K562 (cell line): ENCODE measurements at regions not wholly inside any gene's neighbourhood (a gene's known extent, or its start where the extent isn't known, plus 50 kb on each side); places are given as distances from the start of the nearest gene placed in this dataset.

ENCODE experiments used
- CBX8 ChIP-seq: fragments of 200-600 bp; sonication (generic); IDR thresholded peaks from 2 replicates; pipeline ENCODE4 v1.6.1; 2012; ENCODE audit warnings: borderline replicate concordance, mixed run types, low read depth, mild to moderate bottlenecking, moderate library complexity, mixed read lengths, low read length, control low read depth, inconsistent platforms; ENCODE audit not compliant: poor library complexity, severe bottlenecking; ENCODE audit errors: extremely low read depth
- ZFPM2 ChIP-seq: fragments of 250-450 bp; sonication (Bioruptor Pico); IDR thresholded peaks from 2 replicates; pipeline ENCODE4 v1.5.1; 2022; ENCODE audit warnings: mild to moderate bottlenecking
- ZNF175 ChIP-seq: fragments of 200-800 bp; sonication (Bioruptor generic); IDR thresholded peaks from 2 replicates; pipeline ENCODE4 v1.6.1; 2016; ENCODE audit warnings: low read depth, mild to moderate bottlenecking, missing genetic modification characterization, missing compliant biosample characterization
- TF ChIP-seq, protein P1 (sequence below): fragments of 450-650 bp; IDR thresholded peaks from 2 replicates; pipeline ENCODE4 v1.6.1; 2016; ENCODE audit warnings: mild to moderate bottlenecking, moderate library complexity
- TF ChIP-seq, protein P2 (sequence below): fragments of 250-450 bp; sonication (Bioruptor Pico); IDR thresholded peaks from 2 replicates; pipeline ENCODE4 v1.4.0; 2020; ENCODE audit warnings: mild to moderate bottlenecking
- TF ChIP-seq, protein P3 (sequence below): sonication (generic); formaldehyde crosslinking; IDR thresholded peaks from 2 replicates; pipeline ENCODE4 v1.9.0; 2022; ENCODE audit warnings: mild to moderate bottlenecking, missing genetic modification reagents

DNA sequence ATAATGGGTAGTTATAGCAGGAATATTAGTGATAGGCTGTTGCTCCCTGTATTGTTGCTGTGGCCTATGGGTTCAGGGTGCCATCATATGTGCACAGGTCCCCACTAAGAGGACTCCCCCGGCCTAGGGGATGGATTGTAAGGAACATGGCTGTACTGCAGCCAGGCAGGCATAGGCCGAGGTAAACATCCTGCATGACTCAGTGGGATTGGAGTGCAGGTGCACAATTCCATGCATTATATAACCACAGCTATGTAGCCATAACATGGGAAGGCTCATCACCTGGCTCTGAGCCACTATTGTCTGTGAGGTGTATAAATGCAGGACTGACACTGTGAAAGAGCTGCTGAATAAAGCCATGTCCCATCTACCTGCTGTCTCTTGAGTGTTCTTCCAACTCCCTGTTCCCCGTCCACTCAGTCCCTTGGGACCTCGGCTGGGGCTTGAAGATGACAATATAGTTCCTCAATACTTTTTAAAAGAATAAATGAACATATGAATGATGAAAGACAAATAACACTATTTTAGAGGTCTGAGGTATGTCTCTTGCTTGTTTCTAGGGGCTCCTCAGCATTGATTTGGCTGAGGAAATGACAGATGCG, 425.2 kb downstream of the IDS start (continued):
- TF ChIP-seq, protein P1, sequence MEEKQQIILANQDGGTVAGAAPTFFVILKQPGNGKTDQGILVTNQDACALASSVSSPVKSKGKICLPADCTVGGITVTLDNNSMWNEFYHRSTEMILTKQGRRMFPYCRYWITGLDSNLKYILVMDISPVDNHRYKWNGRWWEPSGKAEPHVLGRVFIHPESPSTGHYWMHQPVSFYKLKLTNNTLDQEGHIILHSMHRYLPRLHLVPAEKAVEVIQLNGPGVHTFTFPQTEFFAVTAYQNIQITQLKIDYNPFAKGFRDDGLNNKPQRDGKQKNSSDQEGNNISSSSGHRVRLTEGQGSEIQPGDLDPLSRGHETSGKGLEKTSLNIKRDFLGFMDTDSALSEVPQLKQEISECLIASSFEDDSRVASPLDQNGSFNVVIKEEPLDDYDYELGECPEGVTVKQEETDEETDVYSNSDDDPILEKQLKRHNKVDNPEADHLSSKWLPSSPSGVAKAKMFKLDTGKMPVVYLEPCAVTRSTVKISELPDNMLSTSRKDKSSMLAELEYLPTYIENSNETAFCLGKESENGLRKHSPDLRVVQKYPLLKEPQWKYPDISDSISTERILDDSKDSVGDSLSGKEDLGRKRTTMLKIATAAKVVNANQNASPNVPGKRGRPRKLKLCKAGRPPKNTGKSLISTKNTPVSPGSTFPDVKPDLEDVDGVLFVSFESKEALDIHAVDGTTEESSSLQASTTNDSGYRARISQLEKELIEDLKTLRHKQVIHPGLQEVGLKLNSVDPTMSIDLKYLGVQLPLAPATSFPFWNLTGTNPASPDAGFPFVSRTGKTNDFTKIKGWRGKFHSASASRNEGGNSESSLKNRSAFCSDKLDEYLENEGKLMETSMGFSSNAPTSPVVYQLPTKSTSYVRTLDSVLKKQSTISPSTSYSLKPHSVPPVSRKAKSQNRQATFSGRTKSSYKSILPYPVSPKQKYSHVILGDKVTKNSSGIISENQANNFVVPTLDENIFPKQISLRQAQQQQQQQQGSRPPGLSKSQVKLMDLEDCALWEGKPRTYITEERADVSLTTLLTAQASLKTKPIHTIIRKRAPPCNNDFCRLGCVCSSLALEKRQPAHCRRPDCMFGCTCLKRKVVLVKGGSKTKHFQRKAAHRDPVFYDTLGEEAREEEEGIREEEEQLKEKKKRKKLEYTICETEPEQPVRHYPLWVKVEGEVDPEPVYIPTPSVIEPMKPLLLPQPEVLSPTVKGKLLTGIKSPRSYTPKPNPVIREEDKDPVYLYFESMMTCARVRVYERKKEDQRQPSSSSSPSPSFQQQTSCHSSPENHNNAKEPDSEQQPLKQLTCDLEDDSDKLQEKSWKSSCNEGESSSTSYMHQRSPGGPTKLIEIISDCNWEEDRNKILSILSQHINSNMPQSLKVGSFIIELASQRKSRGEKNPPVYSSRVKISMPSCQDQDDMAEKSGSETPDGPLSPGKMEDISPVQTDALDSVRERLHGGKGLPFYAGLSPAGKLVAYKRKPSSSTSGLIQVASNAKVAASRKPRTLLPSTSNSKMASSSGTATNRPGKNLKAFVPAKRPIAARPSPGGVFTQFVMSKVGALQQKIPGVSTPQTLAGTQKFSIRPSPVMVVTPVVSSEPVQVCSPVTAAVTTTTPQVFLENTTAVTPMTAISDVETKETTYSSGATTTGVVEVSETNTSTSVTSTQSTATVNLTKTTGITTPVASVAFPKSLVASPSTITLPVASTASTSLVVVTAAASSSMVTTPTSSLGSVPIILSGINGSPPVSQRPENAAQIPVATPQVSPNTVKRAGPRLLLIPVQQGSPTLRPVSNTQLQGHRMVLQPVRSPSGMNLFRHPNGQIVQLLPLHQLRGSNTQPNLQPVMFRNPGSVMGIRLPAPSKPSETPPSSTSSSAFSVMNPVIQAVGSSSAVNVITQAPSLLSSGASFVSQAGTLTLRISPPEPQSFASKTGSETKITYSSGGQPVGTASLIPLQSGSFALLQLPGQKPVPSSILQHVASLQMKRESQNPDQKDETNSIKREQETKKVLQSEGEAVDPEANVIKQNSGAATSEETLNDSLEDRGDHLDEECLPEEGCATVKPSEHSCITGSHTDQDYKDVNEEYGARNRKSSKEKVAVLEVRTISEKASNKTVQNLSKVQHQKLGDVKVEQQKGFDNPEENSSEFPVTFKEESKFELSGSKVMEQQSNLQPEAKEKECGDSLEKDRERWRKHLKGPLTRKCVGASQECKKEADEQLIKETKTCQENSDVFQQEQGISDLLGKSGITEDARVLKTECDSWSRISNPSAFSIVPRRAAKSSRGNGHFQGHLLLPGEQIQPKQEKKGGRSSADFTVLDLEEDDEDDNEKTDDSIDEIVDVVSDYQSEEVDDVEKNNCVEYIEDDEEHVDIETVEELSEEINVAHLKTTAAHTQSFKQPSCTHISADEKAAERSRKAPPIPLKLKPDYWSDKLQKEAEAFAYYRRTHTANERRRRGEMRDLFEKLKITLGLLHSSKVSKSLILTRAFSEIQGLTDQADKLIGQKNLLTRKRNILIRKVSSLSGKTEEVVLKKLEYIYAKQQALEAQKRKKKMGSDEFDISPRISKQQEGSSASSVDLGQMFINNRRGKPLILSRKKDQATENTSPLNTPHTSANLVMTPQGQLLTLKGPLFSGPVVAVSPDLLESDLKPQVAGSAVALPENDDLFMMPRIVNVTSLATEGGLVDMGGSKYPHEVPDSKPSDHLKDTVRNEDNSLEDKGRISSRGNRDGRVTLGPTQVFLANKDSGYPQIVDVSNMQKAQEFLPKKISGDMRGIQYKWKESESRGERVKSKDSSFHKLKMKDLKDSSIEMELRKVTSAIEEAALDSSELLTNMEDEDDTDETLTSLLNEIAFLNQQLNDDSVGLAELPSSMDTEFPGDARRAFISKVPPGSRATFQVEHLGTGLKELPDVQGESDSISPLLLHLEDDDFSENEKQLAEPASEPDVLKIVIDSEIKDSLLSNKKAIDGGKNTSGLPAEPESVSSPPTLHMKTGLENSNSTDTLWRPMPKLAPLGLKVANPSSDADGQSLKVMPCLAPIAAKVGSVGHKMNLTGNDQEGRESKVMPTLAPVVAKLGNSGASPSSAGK, result no peak
- TF ChIP-seq CBX8, result no peak
- TF ChIP-seq ZNF175 (CRISPR knock-in tag), result no peak
- TF ChIP-seq, protein P2, sequence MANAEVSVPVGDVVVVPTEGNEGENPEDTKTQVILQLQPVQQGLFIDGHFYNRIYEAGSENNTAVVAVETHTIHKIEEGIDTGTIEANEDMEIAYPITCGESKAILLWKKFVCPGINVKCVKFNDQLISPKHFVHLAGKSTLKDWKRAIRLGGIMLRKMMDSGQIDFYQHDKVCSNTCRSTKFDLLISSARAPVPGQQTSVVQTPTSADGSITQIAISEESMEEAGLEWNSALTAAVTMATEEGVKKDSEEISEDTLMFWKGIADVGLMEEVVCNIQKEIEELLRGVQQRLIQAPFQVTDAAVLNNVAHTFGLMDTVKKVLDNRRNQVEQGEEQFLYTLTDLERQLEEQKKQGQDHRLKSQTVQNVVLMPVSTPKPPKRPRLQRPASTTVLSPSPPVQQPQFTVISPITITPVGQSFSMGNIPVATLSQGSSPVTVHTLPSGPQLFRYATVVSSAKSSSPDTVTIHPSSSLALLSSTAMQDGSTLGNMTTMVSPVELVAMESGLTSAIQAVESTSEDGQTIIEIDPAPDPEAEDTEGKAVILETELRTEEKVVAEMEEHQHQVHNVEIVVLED (CRISPR knock-in tag), result no peak
- TF ChIP-seq, protein P3, sequence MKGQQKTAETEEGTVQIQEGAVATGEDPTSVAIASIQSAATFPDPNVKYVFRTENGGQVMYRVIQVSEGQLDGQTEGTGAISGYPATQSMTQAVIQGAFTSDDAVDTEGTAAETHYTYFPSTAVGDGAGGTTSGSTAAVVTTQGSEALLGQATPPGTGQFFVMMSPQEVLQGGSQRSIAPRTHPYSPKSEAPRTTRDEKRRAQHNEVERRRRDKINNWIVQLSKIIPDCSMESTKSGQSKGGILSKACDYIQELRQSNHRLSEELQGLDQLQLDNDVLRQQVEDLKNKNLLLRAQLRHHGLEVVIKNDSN (CRISPR knock-in tag), result no peak
- TF ChIP-seq ZFPM2 (CRISPR knock-in tag), result no peak
- TF ChIP-seq, all 486 proteins: peak for 0
